GM18907 (cell line): ENCODE measurements at regions not wholly inside any gene's neighbourhood (a gene's known extent, or its start where the extent isn't known, plus 50 kb on each side); places are given as distances from the start of the nearest gene placed in this dataset.

Experiments used
- ATAC-seq: cut with Tn5 transposase; IDR thresholded peaks from one replicate; pipeline ENCODE4 v1.9.1; 2021; ENCODE audit warnings: mild to moderate bottlenecking, moderate library complexity; ENCODE audit not compliant: unreplicated experiment

DNA sequence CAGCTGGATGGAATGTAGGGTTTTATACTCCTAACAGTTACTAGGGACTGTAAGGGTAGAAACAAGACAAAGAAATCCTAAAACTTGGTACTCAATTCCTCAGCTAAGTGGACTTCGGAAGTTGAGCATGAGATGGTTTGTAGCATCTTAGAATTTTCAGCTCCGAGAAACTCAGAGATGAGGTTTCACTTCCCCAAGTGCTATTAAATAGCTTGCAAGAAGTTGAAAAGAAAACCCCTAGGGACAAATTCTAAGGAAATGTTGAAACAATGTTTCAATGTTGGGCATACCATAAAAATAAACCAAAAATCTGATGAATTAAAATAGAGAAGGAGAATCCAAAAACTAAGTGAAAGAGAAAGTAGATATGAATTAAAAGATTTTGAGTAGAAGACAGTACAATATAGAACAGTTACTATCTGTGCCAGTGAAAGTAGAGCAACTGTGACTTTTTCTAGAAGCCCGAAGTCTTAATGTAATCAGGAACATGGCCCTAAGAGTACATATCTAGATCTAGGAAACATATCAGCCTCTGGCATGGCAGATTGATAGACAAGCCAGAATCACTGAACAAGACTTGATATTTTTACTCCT lies 308.6 kb upstream of the RGMB start:
- ATAC-seq: peak; percentile 92

DNA sequence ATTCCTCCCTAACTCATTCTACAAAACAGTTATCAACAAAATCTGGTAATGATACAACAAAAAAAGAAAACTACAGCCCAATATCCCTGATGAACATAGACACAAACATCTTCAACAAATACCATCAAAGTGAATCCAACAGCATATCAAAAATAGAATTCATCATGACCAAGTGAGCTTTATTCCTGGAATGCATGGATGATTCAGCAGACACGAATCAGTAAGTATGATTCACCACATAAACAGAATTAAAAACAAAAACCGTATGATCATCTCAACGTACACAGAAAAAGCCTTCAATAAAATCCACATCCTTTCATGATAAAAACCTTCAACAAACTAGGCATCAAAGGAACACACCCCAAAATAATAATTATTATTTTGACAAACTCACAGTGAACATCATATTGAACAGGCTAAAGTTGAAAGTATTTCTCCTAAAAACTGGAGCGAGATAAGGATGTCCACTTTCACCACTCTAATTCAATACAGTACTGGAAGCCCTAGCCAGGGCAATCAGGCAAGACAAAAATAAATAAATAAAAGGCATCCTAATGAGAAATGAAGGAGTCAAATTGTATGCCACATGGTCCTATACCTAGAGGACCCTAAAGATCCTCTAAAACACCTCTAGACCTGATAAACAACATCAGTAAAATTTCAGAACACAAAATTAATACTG lies 305.1 kb upstream of the RGMB start:
- no peak for ATAC-seq

DNA sequence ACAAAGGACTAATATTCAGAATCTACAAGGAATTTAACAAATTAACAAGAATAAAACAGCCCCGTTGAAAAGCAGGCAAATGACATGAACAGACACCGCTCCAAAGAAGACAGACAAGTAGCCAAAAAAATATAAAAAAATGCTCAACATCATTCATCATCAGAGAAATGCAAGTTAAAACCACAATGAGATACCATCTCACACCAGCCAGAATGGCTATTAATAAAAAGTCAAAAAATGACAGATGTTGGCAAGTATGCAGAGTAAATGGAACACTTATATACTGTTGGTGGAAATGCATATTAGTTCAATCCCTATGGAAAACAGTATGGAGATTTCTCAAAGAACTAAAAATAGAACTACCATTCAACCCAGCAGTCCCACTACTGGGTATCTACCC lies 302.7 kb upstream of the RGMB start:
- ATAC-seq: no peak

GRCh38 chr5:98471458-98471857 lies 302.0 kb upstream of the RGMB start:
- no peak for ATAC-seq

GRCh38 chr5:98474216-98474615 lies 299.2 kb upstream of the RGMB start:
- no peak for ATAC-seq

DNA sequence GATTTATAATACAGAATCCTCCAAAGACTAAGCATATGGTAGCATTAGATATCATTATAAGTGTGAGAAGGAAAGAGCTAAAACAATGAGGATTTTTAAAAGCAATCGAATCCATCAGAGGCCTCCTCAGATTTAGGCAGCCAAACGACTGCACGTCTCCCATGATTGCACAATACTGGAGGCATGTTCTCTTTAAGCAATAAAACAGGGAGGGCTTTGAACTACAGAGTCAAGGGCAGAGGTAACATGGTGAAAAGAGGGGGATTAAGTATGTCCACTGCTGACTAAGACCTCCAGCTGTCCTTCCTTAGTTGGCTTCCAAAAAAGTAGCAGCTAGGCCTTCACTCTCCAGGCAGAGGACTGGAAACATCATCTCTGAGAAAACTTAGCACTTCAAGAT lies 298.7 kb upstream of the RGMB start:
- ATAC-seq: no peak

DNA sequence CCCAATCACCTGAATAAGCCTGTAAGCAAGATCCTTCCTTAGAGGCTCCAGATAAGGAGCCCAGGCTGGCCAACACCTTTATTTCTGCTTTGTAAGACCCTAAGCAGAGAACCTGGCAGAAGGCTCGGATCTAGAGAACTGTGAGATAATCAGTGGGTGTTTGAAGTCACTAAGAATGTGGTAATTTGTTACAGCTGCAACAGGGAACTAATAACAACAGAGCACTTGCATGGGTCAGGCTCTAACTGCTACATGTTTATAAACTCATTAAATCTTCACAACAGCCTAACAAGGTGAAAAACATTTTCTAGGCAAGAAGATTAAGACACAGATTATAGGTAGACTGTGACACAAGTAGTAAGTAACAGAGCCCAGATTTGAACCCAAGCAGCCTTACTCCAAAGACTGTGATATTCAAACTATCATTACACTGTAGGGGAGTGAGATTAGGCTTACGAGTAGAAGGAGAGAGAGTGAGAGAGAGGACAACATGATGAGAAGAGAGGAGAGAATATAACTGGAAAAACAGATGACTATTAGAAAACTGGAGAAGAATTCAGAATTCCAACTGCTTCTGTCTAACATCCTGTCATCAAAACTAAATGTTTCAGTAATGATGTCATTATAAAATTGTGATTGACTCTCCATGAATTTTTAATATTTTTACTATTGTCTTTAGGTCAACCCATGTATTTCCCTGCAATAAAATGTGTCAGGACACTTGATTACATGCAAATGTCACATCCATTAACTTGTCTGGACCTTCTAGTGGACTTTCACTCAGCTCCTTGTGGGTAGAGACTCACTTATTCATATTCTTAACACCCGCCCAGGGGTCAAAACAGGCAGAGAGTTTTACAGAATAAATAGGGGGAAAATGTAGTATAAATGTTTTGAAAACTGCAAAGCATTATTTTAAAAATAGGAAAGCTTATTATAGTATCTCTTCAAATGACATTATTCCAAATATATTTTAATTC lies 290.9 kb upstream of the RGMB start:
- ATAC-seq: no peak

DNA sequence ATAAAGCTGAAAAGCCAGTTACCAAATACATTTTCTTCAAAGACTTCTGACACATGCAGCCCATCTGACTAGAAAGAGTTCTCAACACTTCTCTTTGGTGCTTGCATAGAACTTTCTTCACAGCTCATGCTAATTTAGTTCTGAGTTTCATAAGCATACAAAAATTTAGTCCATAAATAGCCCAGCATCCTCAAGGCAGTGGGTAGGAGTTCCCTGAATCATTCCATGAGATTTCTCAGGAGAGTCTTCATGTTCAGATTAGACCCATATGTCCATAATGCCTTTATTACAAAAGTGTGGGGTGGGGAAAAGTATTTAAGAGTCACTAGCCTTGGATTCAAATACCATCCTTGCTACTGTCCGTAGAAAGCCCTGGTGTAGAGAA lies 290.2 kb upstream of the RGMB start:
- ATAC-seq: no peak

DNA sequence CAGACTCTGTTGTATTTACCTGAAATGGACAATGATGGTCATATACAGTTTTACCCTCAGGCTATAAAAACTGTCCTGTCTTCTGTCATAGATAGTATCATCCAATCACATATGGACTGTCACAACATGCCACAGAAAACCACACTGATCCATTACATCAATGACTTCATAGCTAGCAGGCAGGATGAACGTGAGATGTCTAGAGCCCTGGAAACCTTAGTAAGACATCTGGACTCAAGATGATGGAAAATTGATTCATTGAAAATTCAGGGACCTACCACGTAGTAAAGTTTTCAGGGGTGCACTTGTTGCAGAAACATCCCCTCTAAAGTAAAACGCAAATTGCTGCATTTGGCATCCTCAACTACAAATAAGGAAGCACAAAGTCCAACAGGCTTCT lies 284.4 kb upstream of the RGMB start:
- ATAC-seq: no peak

- ATAC-seq: no peak
These were observed 283.1 kb upstream of the RGMB start for GRCh38 chr5:98490348-98490747.

GRCh38 chr5:98492258-98492657 lies 281.2 kb upstream of the RGMB start:
- ATAC-seq: no peak

DNA sequence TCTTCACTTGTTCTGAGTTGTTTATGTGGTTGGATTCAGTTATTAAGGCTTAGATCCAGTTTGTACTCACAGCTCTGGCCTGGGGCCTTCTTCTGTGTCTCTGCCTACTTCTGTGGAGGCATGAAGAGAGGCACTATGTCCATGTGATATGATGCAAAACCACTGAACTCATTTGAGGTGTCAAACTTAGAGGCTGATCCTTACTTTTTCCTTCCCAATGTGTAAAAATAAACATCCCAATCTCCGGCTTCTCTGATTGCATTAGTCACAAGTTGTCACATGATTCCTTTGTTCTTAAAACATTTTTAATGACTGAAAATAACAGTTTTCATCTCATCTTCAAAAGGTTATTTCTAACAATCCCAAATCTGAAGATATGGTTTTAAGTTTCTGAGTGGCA lies 276.0 kb upstream of the RGMB start:
- ATAC-seq: no peak

GRCh38 chr5:98498028-98498427 lies 275.4 kb upstream of the RGMB start:
- no peak for ATAC-seq

DNA sequence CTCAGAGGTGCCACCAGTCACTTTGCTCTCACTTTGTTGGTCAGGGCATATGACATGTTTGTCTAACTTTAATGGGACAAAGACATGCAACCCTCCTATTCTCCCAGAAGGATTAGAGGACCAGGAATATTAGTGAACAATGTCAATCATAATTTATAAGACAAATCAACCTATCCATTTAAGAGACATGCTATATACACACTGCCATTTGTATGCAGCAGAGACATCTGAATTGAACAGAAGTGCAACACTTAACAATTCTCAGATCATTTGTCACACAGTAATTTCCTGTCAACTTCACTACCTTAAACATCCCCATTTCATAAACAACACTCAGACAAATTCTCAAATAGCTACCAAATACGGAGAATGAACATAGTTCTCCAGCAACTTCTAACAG lies 273.6 kb upstream of the RGMB start:
- ATAC-seq: no peak

DNA sequence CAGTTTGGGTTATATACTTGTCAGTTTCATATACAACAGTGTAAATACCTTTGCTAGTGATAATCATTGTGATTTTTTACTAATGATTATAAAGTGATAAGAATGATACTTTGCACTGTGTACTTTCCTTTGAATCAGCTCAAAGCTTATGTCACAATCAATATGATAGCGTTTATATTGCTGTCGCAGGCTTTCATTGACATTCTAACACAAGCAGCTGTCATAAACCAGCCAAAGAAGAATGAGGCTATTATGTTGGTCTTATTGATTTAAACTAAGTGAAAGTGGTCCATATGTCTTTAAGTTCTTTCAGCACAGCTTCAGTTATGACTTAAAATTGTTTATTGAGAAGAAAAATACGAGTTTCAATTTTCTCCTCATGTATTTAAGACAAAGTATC lies 272.7 kb upstream of the RGMB start:
- no peak for ATAC-seq

DNA sequence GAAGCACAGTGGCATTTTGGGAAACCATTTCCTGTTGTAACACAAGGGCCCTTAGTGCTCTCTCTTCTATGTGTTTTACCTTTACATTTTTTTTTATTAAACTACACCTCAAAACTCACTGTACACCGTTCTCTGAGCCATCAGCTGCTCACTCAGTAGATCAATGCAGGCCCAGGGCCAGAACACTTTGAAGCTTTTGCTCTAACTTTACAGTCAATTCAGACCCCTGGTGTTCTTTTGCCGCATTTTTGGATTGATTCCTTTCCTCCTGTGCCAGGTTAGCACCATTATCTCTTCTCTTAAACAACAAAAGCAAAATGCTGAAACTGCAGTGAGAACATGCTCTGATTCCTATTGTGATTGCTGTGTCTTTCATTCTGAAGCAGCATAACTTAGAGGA lies 269.8 kb upstream of the RGMB start:
- no peak for ATAC-seq

GRCh38 chr5:98504505-98504904 lies 269.0 kb upstream of the RGMB start:
- ATAC-seq: no peak

DNA sequence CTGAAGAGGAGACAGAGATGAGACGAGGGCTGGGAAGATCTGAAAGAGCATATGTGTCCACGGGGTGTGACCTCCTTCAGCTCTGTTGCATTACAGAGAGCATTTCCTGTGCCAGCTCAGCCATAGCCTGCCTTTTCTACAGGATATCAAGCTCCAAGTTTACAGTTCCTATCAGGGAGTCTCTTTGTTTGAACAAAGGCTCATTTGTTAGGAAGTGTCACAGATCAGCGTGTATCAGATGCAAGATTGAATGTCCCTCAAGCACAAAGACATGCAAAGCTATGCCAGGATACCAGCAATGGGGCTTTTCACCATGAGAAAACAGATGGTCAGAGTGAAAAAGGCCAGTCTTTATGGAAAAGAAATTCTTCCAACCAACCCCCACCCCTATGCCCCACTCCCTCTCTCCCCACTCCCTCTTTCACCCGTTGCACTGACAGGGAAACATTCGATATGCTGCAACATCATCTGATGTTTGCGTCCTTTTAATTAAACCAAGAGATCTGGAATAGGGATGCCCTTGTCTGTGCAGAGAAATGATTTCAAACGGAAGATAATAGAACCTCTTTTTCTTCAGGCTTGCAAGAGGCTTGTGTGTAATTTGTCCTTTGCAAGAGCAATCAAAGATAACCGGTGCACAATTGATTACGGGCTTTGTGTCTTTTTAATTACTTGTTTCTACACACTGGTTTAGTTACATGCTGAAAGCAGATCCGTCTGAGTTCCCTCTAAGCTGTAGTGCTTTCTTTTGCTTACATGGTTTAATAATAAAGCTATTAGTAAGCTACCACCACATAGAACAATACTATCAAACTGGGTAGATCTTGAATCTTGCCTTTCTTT lies 263.1 kb upstream of the RGMB start:
- ATAC-seq: no peak

DNA sequence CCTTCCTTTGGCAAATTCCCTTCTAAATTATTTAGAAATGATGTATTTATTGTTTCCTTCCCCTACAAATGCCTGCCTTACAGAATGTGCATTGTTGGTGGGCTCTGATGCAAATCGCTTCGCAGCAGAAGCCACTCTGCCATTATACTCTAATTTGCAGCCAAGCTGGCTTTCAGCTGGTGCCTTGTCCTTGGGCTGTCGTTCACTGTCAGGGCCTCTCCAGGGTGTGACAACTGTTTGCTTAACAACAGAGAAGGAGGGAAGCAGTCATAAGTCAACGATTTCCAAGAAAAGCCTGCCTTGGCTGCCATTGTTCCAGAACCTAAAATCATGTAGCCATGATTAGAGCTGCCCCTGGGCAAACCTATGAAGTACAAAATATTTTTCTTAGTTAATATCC lies 260.1 kb upstream of the RGMB start:
- ATAC-seq: no peak

GRCh38 chr5:98514215-98514614 lies 259.2 kb upstream of the RGMB start:
- ATAC-seq: no peak

DNA sequence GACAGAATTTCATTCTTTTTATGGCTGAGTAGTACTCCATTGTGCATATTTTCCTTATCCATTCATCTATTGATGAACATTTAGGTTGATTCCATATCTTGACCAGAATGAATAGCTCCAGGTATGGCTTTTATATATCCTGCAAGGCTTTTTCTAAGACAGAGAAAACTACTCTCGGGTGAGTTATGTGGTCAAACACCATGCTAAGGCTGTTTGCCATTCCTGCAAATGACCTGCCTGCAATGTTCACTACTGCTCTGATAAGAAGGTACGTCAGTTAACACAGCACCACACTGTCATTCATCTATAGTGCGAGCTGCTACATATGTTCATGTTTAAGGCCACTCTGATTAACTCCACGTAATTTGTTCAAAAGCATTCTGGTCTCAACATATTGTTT lies 256.8 kb upstream of the RGMB start:
- ATAC-seq: no peak
